Endodermal cell (in vitro differentiated cells): ENCODE measurements at regions not wholly inside any gene's neighbourhood (a gene's known extent, or its start where the extent isn't known, plus 50 kb on each side); places are given as distances from the start of the nearest gene placed in this dataset.

Experiments used
- DNase-seq: peaks from one replicate; pipeline ENCODE4 v3.0.0-alpha.2; 2017
- H3K27ac ChIP-seq: 2 replicates; pipeline ENCODE4 v1.5.1; 2013; ENCODE audit warnings: mild to moderate bottlenecking, low read depth, low read length, moderate library complexity
- H3K27me3 ChIP-seq: 2 replicates; pipeline ENCODE4 v1.6.1; 2013; ENCODE audit warnings: mild to moderate bottlenecking, low read length, moderate library complexity; ENCODE audit not compliant: insufficient read depth, control insufficient read depth, poor library complexity, severe bottlenecking
- H3K36me3 ChIP-seq: 2 replicates; pipeline ENCODE4 v1.7.0; 2013; ENCODE audit warnings: mild to moderate bottlenecking, low read length, moderate library complexity; ENCODE audit not compliant: control insufficient read depth, insufficient read depth
- H3K4me1 ChIP-seq: one replicate; pipeline ENCODE4 v1.7.0; 2013; ENCODE audit warnings: low read length; ENCODE audit not compliant: control insufficient read depth, insufficient read depth
- H3K4me3 ChIP-seq: 2 replicates; pipeline ENCODE4 v1.5.1; 2013; ENCODE audit warnings: mild to moderate bottlenecking, low read length, moderate library complexity
- H3K9ac ChIP-seq: 2 replicates; pipeline ENCODE4 v1.6.1; 2013; ENCODE audit warnings: mild to moderate bottlenecking, low read length, moderate library complexity; ENCODE audit not compliant: poor library complexity, severe bottlenecking; ENCODE audit errors: extremely low read depth
- H3K9me3 ChIP-seq: 2 replicates; pipeline ENCODE4 v1.6.1; 2013; ENCODE audit warnings: mild to moderate bottlenecking, low read length, moderate library complexity; ENCODE audit not compliant: control insufficient read depth
- H3K27ac Mint-ChIP-seq: 2 replicates; pipeline ENCODE4 v1.8.0; 2020; ENCODE audit warnings: mixed read lengths
- H3K27me3 Mint-ChIP-seq: 2 replicates; pipeline ENCODE4 v1.8.0; 2021; ENCODE audit warnings: mild to moderate bottlenecking, mixed read lengths; ENCODE audit not compliant: insufficient read depth
- H3K36me3 Mint-ChIP-seq: 2 replicates; pipeline ENCODE4 v1.8.0; 2020; ENCODE audit warnings: low read depth, mixed read lengths
- H3K4me1 Mint-ChIP-seq: 2 replicates; pipeline ENCODE4 v1.8.0; 2020; ENCODE audit warnings: mixed read lengths
- H3K4me3 Mint-ChIP-seq: 2 replicates; pipeline ENCODE4 v1.8.0; 2020; ENCODE audit warnings: mild to moderate bottlenecking, moderate library complexity, mixed read lengths
- H3K9me3 Mint-ChIP-seq: 2 replicates; pipeline ENCODE4 v1.8.0; 2020; ENCODE audit warnings: mild to moderate bottlenecking, mixed read lengths
- CTCF ChIP-seq: fragments of 200-600 bp; sonication (generic); conservative IDR thresholded peaks from 2 replicates; pipeline ENCODE4 v1.5.0; 2021; ENCODE audit warnings: antibody characterized with exemption, mild to moderate bottlenecking
- whole genome bisulfite sequencing, 2 experiments: methylation state at CpG; one replicate each; pipeline versions ENCODE4 v1.1.5 to v1.1.7; 2013; ENCODE audit warnings: missing lambda C conversion rate in 2 of 2, mixed read lengths in 1 of 2; ENCODE audit not compliant: insufficient coverage in 1 of 2, insufficient read length in 1 of 2; 5-methylcytosine and 5-hydroxymethylcytosine counted together

- Histone ChIP-seq H3K4me1 (peaks cover 3% of the 10 kb centered on the region), H3K9me3 (no peaks in the 10 kb centered on the region), H3K4me3 (no peak overlapping the region), H3K36me3 (no peaks in the 10 kb centered on the region), H3K9ac (no peak overlapping the region), H3K27ac (no peak overlapping the region), H3K27me3 (no peaks in the 10 kb centered on the region)
- Mint-ChIP-seq H3K4me3 (no peak overlapping the region), H3K27ac (no peak overlapping the region), H3K9me3 (peaks cover 1% of the 10 kb centered on the region), H3K36me3 (no peaks in the 10 kb centered on the region), H3K4me1 (peaks cover 20% of the 10 kb centered on the region), H3K27me3 (no peaks in the 10 kb centered on the region)
- peak; percentile 39 for DNase-seq
- no peak for TF ChIP-seq CTCF
- 67 to 100% methylated on average over 1 to 3 of the region's 3 CpGs for WGBS, 2 experiments
Observed at GRCh38 chr17:33888455-33888854, 366.6 kb upstream of the CCL2 start.

- Histone ChIP-seq H3K27ac (no peak overlapping the region), H3K36me3 (no peaks in the 10 kb centered on the region), H3K9me3 (no peaks in the 10 kb centered on the region), H3K9ac (no peak overlapping the region), H3K4me1 (peaks cover 3% of the 10 kb centered on the region), H3K27me3 (no peaks in the 10 kb centered on the region), H3K4me3 (no peak overlapping the region)
- Mint-ChIP-seq H3K27ac (no peak overlapping the region), H3K9me3 (no peaks in the 10 kb centered on the region), H3K4me1 (peaks cover 16% of the 10 kb centered on the region), H3K36me3 (no peaks in the 10 kb centered on the region), H3K4me3 (no peak overlapping the region), H3K27me3 (no peaks in the 10 kb centered on the region)
- TF ChIP-seq CTCF, result no peak
- no peak for DNase-seq
- WGBS, 2 experiments, result 82 to 86% methylated on average over 1 to 2 of the region's 2 CpGs
Observed at GRCh38 chr17:33889040-33889439, 366.0 kb upstream of the CCL2 start.

- no peak for TF ChIP-seq CTCF
- Mint-ChIP-seq H3K4me1 (peaks cover 16% of the 10 kb centered on the region), H3K36me3 (no peaks in the 10 kb centered on the region), H3K4me3 (no peak overlapping the region), H3K27me3 (no peaks in the 10 kb centered on the region), H3K9me3 (no peaks in the 10 kb centered on the region), H3K27ac (no peak overlapping the region)
- Histone ChIP-seq H3K4me1 (peaks cover 3% of the 10 kb centered on the region), H3K4me3 (no peak overlapping the region), H3K27me3 (no peaks in the 10 kb centered on the region), H3K9me3 (no peaks in the 10 kb centered on the region), H3K27ac (no peak overlapping the region), H3K36me3 (no peaks in the 10 kb centered on the region), H3K9ac (no peak overlapping the region)
- peak; percentile 33 for DNase-seq
- WGBS, 2 experiments, result 92 to 100% methylated on average over 1 to 2 of the region's 2 CpGs
Observed at GRCh38 chr17:33889766-33890165, 365.3 kb upstream of the CCL2 start.
